B cell (primary cell): ENCODE measurements at regions not wholly inside any gene's neighbourhood (a gene's known extent, or its start where the extent isn't known, plus 50 kb on each side); places are given as distances from the start of the nearest gene placed in this dataset.
"Not testable (repeated sequence)": the region's sequence is repeated elsewhere in the genome, so short reads cannot be mapped to it uniquely, and the experiment has no call there.

ENCODE experiments used
- ATAC-seq: fragments of 200-7000 bp; cut with Tn5 transposase; one replicate; pipeline ENCODE4 v1.10.0; 2021; ENCODE audit warnings: low read depth, mild to moderate bottlenecking, moderate number of reproducible peaks, moderate library complexity
- CTCF ChIA-PET: fragments of 350-600 bp; sonication (Branson Sonifier 250); formaldehyde crosslinking; loops from one replicate; lab custom pipeline; 2021; ENCODE audit warnings: antibody characterized with exemption, inconsistent platforms; lab: Charles Lee
- POLR2A ChIA-PET: fragments of 350-600 bp; sonication (Branson Sonifier 250); formaldehyde crosslinking; loops from one replicate; lab custom pipeline; 2021; ENCODE audit warnings: antibody characterized with exemption; lab: Charles Lee
- DNase-seq: peaks from one replicate; pipeline ENCODE4 v3.0.0; 2013
- H2AFZ ChIP-seq: 2 replicates; pipeline ENCODE4 v1.6.1; 2012; ENCODE audit warnings: mild to moderate bottlenecking, low read depth, low read length; ENCODE audit not compliant: insufficient read depth, poor library complexity, severe bottlenecking
- H3K27ac ChIP-seq, 2 donors: 1 replicate in 1 of 2; 2 replicates in 1 of 2; pipeline ENCODE4 v1.5.1; 2012 to 2013; ENCODE audit warnings: low read length in 2 of 2, mild to moderate bottlenecking in 2 of 2, moderate library complexity in 1 of 2
- H3K27me3 ChIP-seq, 4 experiments: fragments of 200-600 bp in 1 of 4; sonication (generic) in 1 of 4; replicated peaks in 1 of 4; 1 replicate in 2 of 4; 2 replicates in 2 of 4; pipeline versions ENCODE4 v1.6.1 to v1.7.0; 2013 to 2016; ENCODE audit warnings: low read length in 3 of 4, mild to moderate bottlenecking in 2 of 4, mixed read lengths in 1 of 4, moderate library complexity in 1 of 4; ENCODE audit not compliant: insufficient read depth in 4 of 4, control insufficient read depth in 3 of 4; ENCODE audit errors: control extremely low read depth in 1 of 4
- H3K36me3 ChIP-seq, 2 experiments: replicated peaks in 1 of 2; 1 replicate in 1 of 2; 2 replicates in 1 of 2; pipeline versions ENCODE4 v1.6.1 to v1.7.1; 2013; ENCODE audit warnings: low read length in 1 of 2; ENCODE audit not compliant: insufficient read depth in 2 of 2, control insufficient read depth in 1 of 2; ENCODE audit errors: control extremely low read depth in 1 of 2, extremely low read depth in 1 of 2
- H3K4me1 ChIP-seq, 2 donors: fragments of 200-600 bp in 1 of 2; sonication (generic) in 1 of 2; 1 replicate in 1 of 2; 2 replicates in 1 of 2; pipeline versions ENCODE4 v1.5.1 to v1.6.1; 2013 to 2017; ENCODE audit warnings: low read length in 2 of 2; ENCODE audit not compliant: control insufficient read depth in 2 of 2, insufficient read depth in 2 of 2
- H3K4me2 ChIP-seq: replicated peaks from 2 replicates; pipeline ENCODE3; 2012; ENCODE audit warnings: mild to moderate bottlenecking, low read depth, low read length; ENCODE audit not compliant: poor library complexity, severe bottlenecking
- H3K4me3 ChIP-seq, 5 experiments: fragments of 200-600 bp in 1 of 5; sonication (generic) in 1 of 5; 1 replicate in 3 of 5; 2 replicates in 2 of 5; pipeline versions ENCODE4 v1.5.1 to v1.7.0; 2011 to 2016; ENCODE audit warnings: low read length in 4 of 5, mild to moderate bottlenecking in 4 of 5, low read depth in 2 of 5, control low read depth in 1 of 5, moderate library complexity in 1 of 5; ENCODE audit not compliant: insufficient read depth in 1 of 5; ENCODE audit errors: control extremely low read depth in 1 of 5, extremely low read depth in 1 of 5
- H3K79me2 ChIP-seq: fragments of 200-600 bp; sonication (generic); one replicate; pipeline ENCODE4 v1.6.0; 2016; ENCODE audit warnings: low read length; ENCODE audit not compliant: control insufficient read depth, insufficient read depth
- H3K9ac ChIP-seq: fragments of 200-600 bp; sonication (generic); 2 replicates; pipeline ENCODE4 v1.6.1; 2017; ENCODE audit warnings: mild to moderate bottlenecking, low read length, moderate library complexity
- H3K9me3 ChIP-seq, 3 donors: one replicate each; pipeline versions ENCODE4 v1.6.1 to v1.7.1; 2013; ENCODE audit warnings: low read length in 2 of 3; ENCODE audit not compliant: control insufficient read depth in 2 of 3, insufficient read depth in 1 of 3; ENCODE audit errors: control extremely low read depth in 1 of 3
- H4K20me1 ChIP-seq: 2 replicates; pipeline ENCODE4 v1.6.0; 2012; ENCODE audit warnings: mild to moderate bottlenecking, low read length; ENCODE audit not compliant: insufficient read depth, control insufficient read depth, poor library complexity, severe bottlenecking
- H3K27ac Mint-ChIP-seq: one replicate; pipeline ENCODE4 v1.8.0; 2021; ENCODE audit warnings: mixed read lengths
- H3K27me3 Mint-ChIP-seq: one replicate; pipeline ENCODE4 v1.8.0; 2021; ENCODE audit warnings: mixed read lengths
- H3K4me1 Mint-ChIP-seq: one replicate; pipeline ENCODE4 v1.8.0; 2021; ENCODE audit warnings: mixed read lengths
- H3K4me3 Mint-ChIP-seq: one replicate; pipeline ENCODE4 v1.8.0; 2021; ENCODE audit warnings: mixed read lengths
- H3K9me3 Mint-ChIP-seq: one replicate; pipeline ENCODE4 v1.8.0; 2022; ENCODE audit warnings: mixed read lengths; ENCODE audit not compliant: insufficient read depth
- EZH2 ChIP-seq: IDR thresholded peaks from 2 replicates; pipeline ENCODE4 v1.6.1; 2012; ENCODE audit warnings: borderline replicate concordance, low read depth, mild to moderate bottlenecking, moderate library complexity, low read length; ENCODE audit not compliant: insufficient read depth, poor library complexity, severe bottlenecking
- WGBS: methylation state at CpG from one replicate; pipeline ENCODE4 v1.1.5; 2013; ENCODE audit warnings: missing lambda C conversion rate; ENCODE audit not compliant: insufficient coverage; 5-methylcytosine and 5-hydroxymethylcytosine counted together
- intact Hi-C: fragments of 100-400 bp; cut with micrococcal nuclease; formaldehyde crosslinking; loops from one replicate; pipeline ENCODE4 v1.10.0; 2022
- TF ChIP-seq, protein P1 (sequence below): fragments of 200-600 bp; IDR thresholded peaks from one replicate; pipeline ENCODE4 v1.8.0; 2022; ENCODE audit warnings: antibody characterized with exemption, mild to moderate bottlenecking

- Histone ChIP-seq H3K9ac (no peak overlapping the region), H3K27ac (no peak overlapping the region), H4K20me1 (no peaks in the 10 kb centered on the region), H3K36me3 (no peaks in the 10 kb centered on the region), H3K79me2 (no peaks in the 10 kb centered on the region), H3K4me1 (no peaks in the 10 kb centered on the region), H3K4me3 (no peak overlapping the region), H3K9me3 (peaks cover 0 to 2% (median 0%) of the 10 kb centered on the region in 3 donors), H2AFZ (no peak overlapping the region), H3K4me2 (no peak overlapping the region), H3K27me3 (no peaks in the 10 kb centered on the region)
- ChIA-PET POLR2A (no interaction called here), CTCF (no interaction called here)
- ATAC-seq (no peak), DNase-seq (no peak)
- Mint-ChIP-seq H3K27me3 (no peaks in the 10 kb centered on the region), H3K9me3 (peaks cover 2% of the 10 kb centered on the region), H3K27ac (no peak overlapping the region), H3K4me1 (no peaks in the 10 kb centered on the region), H3K4me3 (no peak overlapping the region)
- 100% methylated on average over 1 of the region's 1 CpG for whole genome bisulfite sequencing
- TF ChIP-seq EZH2: no peak
- TF ChIP-seq, protein P1, sequence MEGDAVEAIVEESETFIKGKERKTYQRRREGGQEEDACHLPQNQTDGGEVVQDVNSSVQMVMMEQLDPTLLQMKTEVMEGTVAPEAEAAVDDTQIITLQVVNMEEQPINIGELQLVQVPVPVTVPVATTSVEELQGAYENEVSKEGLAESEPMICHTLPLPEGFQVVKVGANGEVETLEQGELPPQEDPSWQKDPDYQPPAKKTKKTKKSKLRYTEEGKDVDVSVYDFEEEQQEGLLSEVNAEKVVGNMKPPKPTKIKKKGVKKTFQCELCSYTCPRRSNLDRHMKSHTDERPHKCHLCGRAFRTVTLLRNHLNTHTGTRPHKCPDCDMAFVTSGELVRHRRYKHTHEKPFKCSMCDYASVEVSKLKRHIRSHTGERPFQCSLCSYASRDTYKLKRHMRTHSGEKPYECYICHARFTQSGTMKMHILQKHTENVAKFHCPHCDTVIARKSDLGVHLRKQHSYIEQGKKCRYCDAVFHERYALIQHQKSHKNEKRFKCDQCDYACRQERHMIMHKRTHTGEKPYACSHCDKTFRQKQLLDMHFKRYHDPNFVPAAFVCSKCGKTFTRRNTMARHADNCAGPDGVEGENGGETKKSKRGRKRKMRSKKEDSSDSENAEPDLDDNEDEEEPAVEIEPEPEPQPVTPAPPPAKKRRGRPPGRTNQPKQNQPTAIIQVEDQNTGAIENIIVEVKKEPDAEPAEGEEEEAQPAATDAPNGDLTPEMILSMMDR: no peak
- intact Hi-C loops: no loop called here
Measured at GRCh38 chr4:57945298-57945697, 835.1 kb upstream of the IGFBP7 start.

DNA sequence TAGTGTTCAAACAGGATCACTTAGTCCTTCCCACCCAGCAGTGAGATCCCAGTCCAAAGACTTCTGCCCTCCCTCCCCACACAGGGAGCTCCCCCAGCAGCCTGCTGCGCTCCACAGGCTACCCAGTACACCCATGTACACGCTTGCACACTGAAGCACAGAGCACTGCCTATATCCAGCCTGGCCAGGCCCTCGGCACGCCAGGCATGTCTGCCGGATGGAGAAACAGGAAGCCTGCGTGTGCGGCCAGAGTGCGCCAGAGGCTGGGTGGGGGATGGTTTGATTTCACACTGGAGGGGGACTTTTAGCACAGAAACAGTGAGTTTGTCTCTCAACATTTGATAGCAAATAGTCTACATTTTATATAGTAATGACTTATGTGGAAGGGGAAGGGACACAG, 833.5 kb upstream of the IGFBP7 start:
- Mint-ChIP-seq H3K9me3 (peaks cover 2% of the 10 kb centered on the region), H3K27me3 (no peaks in the 10 kb centered on the region), H3K4me1 (no peaks in the 10 kb centered on the region), H3K4me3 (no peak overlapping the region), H3K27ac (no peak overlapping the region)
- CTCF ChIA-PET: no interaction called here
- DNase-seq (no peak), ATAC-seq (no peak)
- Histone ChIP-seq H3K4me3 (no peak overlapping the region), H3K27me3 (no peaks in the 10 kb centered on the region), H3K9ac (no peak overlapping the region), H3K4me1 (no peaks in the 10 kb centered on the region), H3K36me3 (no peaks in the 10 kb centered on the region), H3K79me2 (no peaks in the 10 kb centered on the region), H3K9me3 (peaks cover 0 to 2% (median 0%) of the 10 kb centered on the region in 3 donors), H4K20me1 (no peaks in the 10 kb centered on the region), H3K4me2 (no peak overlapping the region), H3K27ac (no peak overlapping the region), H2AFZ (no peak overlapping the region)
- intact Hi-C loops: no loop called here
- TF ChIP-seq EZH2: no peak
- TF ChIP-seq, protein P1: no peak
- WGBS: 37% methylated on average over 6 of the region's 8 CpGs
- POLR2A ChIA-PET: no interaction called here

GRCh38 chr4:57937326-57937725, 827.1 kb upstream of the IGFBP7 start:
- H3K9me3 Mint-ChIP-seq, H3K27me3 Mint-ChIP-seq, POLR2A ChIA-PET, H3K4me3 ChIP-seq, DNase-seq, H3K9ac ChIP-seq, ATAC-seq, H3K79me2 ChIP-seq, CTCF ChIA-PET, H3K36me3 ChIP-seq, H4K20me1 ChIP-seq, H3K4me2 ChIP-seq, H3K27ac ChIP-seq, H3K4me1 Mint-ChIP-seq, H3K9me3 ChIP-seq, H3K4me3 Mint-ChIP-seq, H2AFZ ChIP-seq, H3K27ac Mint-ChIP-seq, H3K4me1 ChIP-seq, intact Hi-C loops, H3K27me3 ChIP-seq: not testable (repeated sequence)
- 78% methylated on average over 2 of the region's 2 CpGs for WGBS
